DMS53 (cell line): ENCODE measurements at regions not wholly inside any gene's neighbourhood (a gene's known extent, or its start where the extent isn't known, plus 50 kb on each side); places are given as distances from the start of the nearest gene placed in this dataset.

Source experiments
- DNase-seq: peaks from one replicate; lab custom pipeline; 2025; lab: John Stamatoyannopoulos, UW

DNA sequence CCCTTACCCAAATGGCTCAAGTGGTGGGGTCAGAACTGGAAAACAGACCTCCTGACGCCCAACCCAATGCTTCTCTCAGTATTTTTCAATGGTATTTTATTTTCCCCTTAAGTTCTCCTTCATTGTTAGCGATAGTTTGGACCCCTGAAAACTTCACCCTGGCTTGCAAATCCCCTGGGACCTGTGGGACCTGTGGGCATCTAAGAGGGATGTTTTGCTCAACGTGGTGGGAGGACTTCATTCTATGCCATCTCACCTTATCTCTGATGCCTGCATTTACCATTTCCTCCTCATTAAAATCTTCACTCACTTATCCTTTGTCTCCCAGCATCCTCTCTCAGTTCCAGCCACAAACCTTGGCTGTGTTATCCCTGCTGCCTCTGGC lies 59.4 kb upstream of the GZMB start:
- no peak for DNase-seq

DNA sequence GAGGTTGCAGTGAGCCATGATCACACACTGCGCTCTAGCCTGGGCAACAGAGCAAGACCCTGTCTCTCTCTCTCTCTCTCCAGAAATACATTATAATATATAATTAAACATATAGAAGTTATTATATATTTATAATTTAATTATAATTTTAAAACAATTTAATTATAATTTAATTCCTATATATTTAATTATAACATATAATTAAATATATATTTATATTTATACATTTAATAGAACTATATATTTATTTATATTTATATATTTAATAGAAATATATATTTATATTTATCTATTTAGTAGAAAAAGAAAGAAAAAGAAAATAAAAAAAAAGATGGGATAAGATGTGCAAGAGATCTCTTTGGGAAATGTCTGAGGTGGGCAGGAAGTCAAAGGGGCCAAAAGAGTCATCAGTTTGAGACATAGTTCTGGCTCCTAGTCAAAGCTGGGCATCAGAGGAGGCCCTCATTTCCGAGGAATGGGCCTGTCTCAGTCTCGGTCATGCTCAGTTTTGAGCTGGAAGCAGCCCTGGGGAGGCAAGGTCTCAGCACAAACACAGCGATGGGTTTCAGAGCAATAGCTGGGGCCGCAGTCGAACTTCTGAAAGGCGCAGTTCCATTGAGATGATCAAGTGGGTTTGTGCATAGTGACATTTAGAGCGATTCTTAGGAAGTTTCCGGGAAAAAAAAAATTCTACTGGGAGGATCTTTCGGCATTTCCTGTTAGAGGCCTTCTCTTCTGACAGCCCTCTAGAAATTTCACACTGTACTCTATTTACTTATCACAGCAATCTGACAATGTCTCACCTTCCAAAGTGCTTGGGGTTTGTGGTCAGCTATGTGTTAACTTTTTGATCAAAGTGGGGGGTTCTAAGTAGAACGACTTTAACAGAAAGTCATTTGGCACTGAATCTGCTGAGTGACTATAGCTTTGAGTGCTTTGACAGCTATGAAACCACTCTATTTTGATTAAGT lies 58.7 kb upstream of the GZMB start:
- DNase-seq, result no peak

GRCh38 chr14:24690492-24690891 lies 56.5 kb upstream of the GZMB start:
- no peak for DNase-seq

DNA sequence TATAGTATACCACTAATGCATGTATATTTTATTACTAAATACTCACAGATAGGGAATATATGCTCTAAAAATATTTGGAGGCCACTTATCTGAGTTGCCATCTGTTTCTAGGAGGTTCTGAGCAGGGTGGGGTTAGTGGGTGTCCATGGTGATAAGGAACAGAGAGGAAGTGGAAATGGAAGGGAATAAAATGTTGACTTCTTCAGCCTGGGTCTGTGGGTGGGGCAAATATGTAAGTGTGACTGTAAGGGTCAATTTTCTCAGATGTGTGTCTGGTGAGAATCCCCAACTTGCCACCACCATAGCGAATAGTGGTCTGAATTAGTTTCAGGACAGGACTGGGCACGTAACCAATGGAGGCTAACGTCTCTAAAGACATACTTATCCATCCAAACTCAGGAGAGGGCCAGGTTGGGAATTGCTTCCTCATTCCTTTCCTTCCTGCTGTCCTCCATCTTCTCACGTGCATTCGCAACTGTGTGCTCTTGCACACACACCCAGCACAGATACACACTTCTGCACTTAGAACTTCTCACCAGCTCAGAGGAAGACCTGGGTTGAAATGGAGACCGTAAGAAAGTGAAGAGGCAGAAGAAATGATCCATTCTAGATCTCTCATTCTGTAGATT lies 54.2 kb upstream of the GZMB start:
- DNase-seq, result no peak
